Right renal cortex interstitium (tissue), 3 donors: ENCODE measurements at regions not wholly inside any gene's neighbourhood (a gene's known extent, or its start where the extent isn't known, plus 50 kb on each side); places are given as distances from the start of the nearest gene placed in this dataset.
A peak's percentile ranks its signal among the peaks of the same experiment; 100 is the strongest.

ENCODE experiments used
- DNase-seq, 3 donors: peaks; one replicate each; pipeline ENCODE4 v3.0.0-alpha.2; 2013; ENCODE audit warnings: low read depth in 3 of 3, low spot score in 2 of 3

DNA sequence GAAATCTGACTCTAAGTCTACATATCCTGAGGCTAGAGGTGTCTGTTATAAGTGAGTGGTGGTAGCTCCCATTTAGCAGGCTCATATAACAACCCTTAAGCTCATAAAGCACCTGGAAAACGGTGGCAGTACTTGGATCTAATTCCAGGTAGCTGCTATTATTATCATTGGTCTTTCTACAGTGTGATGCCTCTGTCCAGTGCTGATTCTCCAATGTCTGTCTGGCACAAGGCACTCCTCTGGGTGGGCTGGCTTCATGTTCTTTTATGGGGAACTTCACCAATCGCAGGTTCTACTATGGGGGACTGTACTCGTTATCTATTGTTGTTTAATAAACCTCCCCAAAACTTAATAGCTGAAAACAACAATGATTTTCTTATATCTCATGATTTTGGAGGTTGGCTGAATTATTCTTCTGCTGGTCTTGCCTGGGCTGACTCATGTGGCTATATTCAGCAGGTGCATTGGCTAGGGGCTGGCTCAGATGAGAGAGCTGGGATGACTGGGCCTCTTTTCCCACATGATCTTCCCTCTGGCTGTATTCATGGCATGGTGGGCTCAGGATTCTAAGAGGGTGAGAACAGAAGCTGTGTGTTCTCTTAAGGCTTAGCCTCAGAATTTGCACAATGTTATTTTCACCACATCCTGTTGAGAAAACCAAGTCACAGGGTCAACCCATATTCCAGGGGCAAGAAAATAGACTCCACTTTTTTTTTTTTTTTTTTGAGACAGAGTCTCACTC is 93.0 kb upstream of the PCGF5 start:
- DNase-seq = no peak

DNA sequence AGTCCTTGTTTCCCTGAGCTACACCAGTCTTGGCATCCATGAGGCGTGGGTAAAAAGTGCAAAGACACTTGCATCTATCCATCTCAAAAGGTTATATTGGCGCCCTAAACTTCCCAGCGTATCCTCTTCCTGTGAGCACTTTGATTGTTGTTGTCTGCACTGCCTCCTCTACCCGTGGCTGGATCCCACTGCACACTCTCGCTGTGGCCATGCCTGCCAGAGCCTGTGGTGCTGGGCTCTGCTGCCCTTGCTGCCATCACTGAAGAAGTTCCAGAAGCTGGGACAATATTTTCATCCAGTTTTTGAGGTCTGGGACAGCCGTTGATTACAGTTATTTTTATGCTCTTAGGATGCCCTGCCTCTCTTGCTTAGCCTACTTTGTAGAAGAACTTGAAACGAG is 85.3 kb upstream of the PCGF5 start:
- no peak for DNase-seq

GRCh38 chr10:91137011-91137643 is 83.3 kb upstream of the PCGF5 start:
- no peak for DNase-seq

- DNase-seq = no peak
Measured at GRCh38 chr10:91137822-91138221, 82.6 kb upstream of the PCGF5 start.

- no peak for DNase-seq
Measured at GRCh38 chr10:91140995-91141549, 79.4 kb upstream of the PCGF5 start.

- no peak for DNase-seq
Measured at GRCh38 chr10:91144961-91145360, 75.5 kb upstream of the PCGF5 start.

GRCh38 chr10:91146146-91146545 is 74.3 kb upstream of the PCGF5 start:
- no peak for DNase-seq

DNA sequence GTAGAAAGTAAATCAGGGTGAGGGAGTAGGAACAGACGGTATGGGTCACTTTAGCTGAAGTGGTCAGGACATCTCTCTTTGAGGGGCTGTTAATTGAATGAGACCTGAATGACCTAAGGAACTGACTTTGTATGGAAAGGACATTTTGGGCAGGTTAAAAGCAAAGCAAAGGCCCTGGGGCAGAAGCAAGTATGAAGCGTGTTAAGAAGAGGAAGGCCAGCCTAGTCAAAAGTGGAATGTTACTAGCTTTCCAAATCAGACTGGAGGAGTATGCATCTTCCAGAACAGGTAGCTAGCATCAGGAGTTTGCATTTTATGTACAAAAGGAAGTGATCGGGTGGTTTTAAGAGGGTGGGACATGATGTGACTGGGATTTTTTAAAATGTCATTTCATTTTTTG is 70.9 kb upstream of the PCGF5 start:
- DNase-seq = no peak

GRCh38 chr10:91150631-91151030 is 69.8 kb upstream of the PCGF5 start:
- no peak for DNase-seq

GRCh38 chr10:91153508-91153907 is 67.0 kb upstream of the PCGF5 start:
- DNase-seq = no peak

- no peak for DNase-seq
Measured at GRCh38 chr10:91154842-91155241, 65.6 kb upstream of the PCGF5 start.

GRCh38 chr10:91156196-91156595 is 64.3 kb upstream of the PCGF5 start:
- no peak for DNase-seq

- no peak for DNase-seq
Measured at GRCh38 chr10:91159254-91159783, 61.1 kb upstream of the PCGF5 start.

DNA sequence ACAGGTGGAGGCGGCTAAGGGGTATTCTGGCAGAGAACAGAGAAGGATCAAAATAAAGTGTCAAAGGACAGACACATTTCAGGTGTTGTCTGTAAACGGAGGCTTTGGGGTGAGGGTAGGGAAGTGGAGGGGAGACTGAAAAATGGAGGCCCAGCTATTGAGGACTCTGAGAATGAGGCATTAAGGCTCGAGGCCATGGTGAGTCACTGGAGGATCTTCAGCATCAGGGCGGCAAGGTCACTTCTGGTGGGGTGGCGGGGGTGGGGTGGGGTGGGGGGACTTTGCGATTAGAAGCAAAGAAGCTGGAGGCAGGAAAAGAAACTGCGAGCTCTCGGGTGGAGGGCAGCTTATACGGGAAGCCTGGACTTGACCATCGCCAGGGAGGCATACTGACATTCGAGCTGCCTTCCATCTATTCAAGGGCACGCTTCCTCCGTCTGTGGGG is 58.4 kb upstream of the PCGF5 start:
- no peak for DNase-seq

GRCh38 chr10:91162495-91163268 is 57.8 kb upstream of the PCGF5 start:
- DNase-seq = peak in 2 of 3 donors; percentile 26 to 34

DNA sequence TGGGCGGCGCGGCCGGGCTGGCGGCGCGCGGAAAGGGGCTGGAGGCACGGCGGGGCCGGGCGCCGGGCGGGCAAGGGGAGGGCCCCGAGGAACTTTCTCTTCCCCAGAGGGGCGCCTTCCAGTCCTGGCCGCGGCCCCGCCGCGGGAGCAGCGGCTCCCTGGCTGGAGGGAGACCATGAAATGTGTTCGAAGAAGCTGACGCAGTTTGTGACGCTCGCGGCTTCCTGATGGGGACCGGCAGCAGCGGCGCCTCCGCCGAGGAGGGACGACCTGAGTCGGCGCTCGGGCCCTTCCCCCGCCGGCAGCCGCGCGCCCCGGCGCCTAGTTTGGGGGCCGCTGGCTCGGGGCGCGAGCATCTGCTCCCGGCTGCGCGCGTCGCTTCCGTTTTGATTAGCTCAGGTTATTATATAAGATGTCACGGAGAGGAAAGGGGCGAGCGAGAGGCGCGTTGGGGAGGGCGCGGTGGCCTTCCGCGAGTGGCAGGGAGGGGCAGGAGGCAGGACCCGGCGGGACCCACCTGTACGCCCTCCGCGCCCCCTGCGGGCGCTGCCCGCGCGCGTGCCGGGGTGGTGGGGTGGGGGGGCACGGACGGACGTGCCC is 57.1 kb upstream of the PCGF5 start:
- peak in 2 of 3 donors; percentile 36 to 43 for DNase-seq

GRCh38 chr10:91163869-91164474 is 56.5 kb upstream of the PCGF5 start:
- peak in 1 of 3 donors; percentile 17 for DNase-seq

GRCh38 chr10:91164520-91165065 is 55.9 kb upstream of the PCGF5 start:
- no peak for DNase-seq

DNA sequence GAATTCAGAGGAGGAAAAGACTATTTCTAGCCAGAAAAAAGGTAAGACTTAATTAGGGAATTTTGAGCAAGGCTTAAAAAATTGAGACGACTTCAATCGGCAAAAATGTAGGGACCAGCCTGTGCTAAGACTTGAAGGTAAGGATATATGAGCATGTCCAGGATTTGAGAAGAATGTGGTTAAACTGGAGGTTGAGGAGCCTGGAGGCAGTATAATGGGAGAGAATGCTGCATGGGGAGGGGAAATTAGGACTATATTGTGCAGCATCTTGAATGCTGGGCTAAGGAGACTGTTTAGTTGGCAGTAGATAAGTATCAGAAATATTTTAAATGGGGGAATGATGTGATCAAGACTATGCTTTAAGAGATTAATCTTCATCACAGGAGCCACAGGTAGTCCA is 53.1 kb upstream of the PCGF5 start:
- DNase-seq = no peak

DNA sequence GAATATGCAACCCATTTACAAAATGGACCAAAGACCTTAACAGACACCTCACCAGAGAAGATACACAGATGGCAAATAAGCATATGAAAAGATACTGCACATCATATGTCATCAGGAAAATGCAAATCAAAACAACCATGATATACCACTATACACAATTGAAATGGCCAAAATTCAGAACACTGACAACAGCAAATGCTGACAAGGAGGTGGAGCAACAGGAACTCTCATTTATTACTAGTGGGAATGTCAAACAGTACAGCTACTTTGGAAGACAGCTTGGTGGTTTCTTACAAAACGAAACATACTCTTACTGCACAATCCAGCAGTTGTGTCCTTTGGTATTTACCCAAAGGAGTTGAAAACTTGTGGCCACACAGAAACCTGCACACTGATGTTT is 50.0 kb upstream of the PCGF5 start:
- DNase-seq = no peak
